Lung (tissue), 11 donors: ENCODE measurements at regions not wholly inside any gene's neighbourhood (a gene's known extent, or its start where the extent isn't known, plus 50 kb on each side); places are given as distances from the start of the nearest gene placed in this dataset.

Experiments used
- ATAC-seq: fragments of 200-7000 bp; cut with Tn5 transposase; one replicate; pipeline ENCODE4 v1.9.1; 2020; ENCODE audit warnings: moderate number of reproducible peaks; ENCODE audit not compliant: insufficient read depth, low FRiP score
- DNase-seq, 3 donors: peaks; one replicate each; pipeline ENCODE4 v3.0.0-alpha.2; 2013 to 2017
- H3K27ac ChIP-seq, 2 donors: one replicate each; pipeline ENCODE4 v1.5.1; 2013; ENCODE audit warnings: mild to moderate bottlenecking in 2 of 2, moderate library complexity in 2 of 2, control low read depth in 1 of 2, inconsistent platforms in 1 of 2, low read depth in 1 of 2, low read length in 1 of 2
- H3K27me3 ChIP-seq, 3 donors: one replicate each; pipeline ENCODE4 v1.5.1; 2013; ENCODE audit warnings: low read length in 2 of 3; ENCODE audit not compliant: control insufficient read depth in 3 of 3, insufficient read depth in 3 of 3
- H3K36me3 ChIP-seq, 4 donors: one replicate each; pipeline ENCODE4 v1.5.1; 2013; ENCODE audit warnings: low read length in 4 of 4, mild to moderate bottlenecking in 1 of 4, moderate library complexity in 1 of 4; ENCODE audit not compliant: control insufficient read depth in 4 of 4, insufficient read depth in 4 of 4
- H3K4me1 ChIP-seq, 5 donors: one replicate each; pipeline ENCODE4 v1.5.1; 2013; ENCODE audit warnings: low read length in 5 of 5, mild to moderate bottlenecking in 2 of 5, moderate library complexity in 1 of 5; ENCODE audit not compliant: control insufficient read depth in 5 of 5, insufficient read depth in 5 of 5
- H3K4me3 ChIP-seq: one replicate; pipeline ENCODE4 v1.5.1; 2013; ENCODE audit warnings: mild to moderate bottlenecking, control low read depth, moderate library complexity
- H3K9ac ChIP-seq, 2 donors: one replicate each; pipeline ENCODE4 v1.5.1; 2013; ENCODE audit warnings: low read length in 2 of 2, control low read depth in 1 of 2; ENCODE audit not compliant: insufficient read depth in 1 of 2
- H3K9me3 ChIP-seq, 4 donors: one replicate each; pipeline ENCODE4 v1.5.1; 2013; ENCODE audit warnings: low read length in 3 of 4, mild to moderate bottlenecking in 1 of 4, moderate library complexity in 1 of 4; ENCODE audit not compliant: control insufficient read depth in 4 of 4, insufficient read depth in 3 of 4
- CTCF ChIP-seq: IDR thresholded peaks from 2 replicates; pipeline ENCODE4 v1.5.1; 2012; ENCODE audit warnings: mild to moderate bottlenecking; ENCODE audit errors: control extremely low read depth, extremely low read depth
- WGBS, 2 donors: extraction: QIAGEN DNeasy Blood & Tissue Kit; methylation state at CpG; one replicate each; pipeline ENCODE4 v1.1.7; 2013; 5-methylcytosine and 5-hydroxymethylcytosine counted together
- donor health status: control.
- donor health status: control.
- donor health status: Bipolar disorder and iron deficiency.
- donor health status: healthy.
- donor health status: DM: yes; HTN: yes; CAD: no.

GRCh38 chr2:4951368-4951767 is 740.8 kb upstream of the SOX11 start:
- ATAC-seq: no peak
- H3K36me3 ChIP-seq: no peaks in the 10 kb centered on the region
- H3K4me1 ChIP-seq: no peaks in the 10 kb centered on the region
- H3K27me3 ChIP-seq: no peaks in the 10 kb centered on the region
- no peak overlapping the region for H3K4me3 ChIP-seq
- no peak for DNase-seq
- peaks cover 0 to 3% (median 1%) of the 10 kb centered on the region in 4 donors for H3K9me3 ChIP-seq
- 95 to 96% methylated on average over 4 of the region's 4 CpGs for WGBS, 2 donors
- H3K9ac ChIP-seq: no peak overlapping the region
- no peak for TF ChIP-seq CTCF
- H3K27ac ChIP-seq: no peak overlapping the region

- 84 to 93% methylated on average over 1 of the region's 1 CpG for WGBS, 2 donors
- no peak for TF ChIP-seq CTCF
- H3K4me1 ChIP-seq: peaks cover 0 to 4% (median 0%) of the 10 kb centered on the region in 5 donors
- H3K27ac ChIP-seq: no peak overlapping the region
- H3K9me3 ChIP-seq: no peaks in the 10 kb centered on the region
- no peak for ATAC-seq
- no peak overlapping the region for H3K4me3 ChIP-seq
- no peaks in the 10 kb centered on the region for H3K36me3 ChIP-seq
- no peak overlapping the region for H3K9ac ChIP-seq
- peaks cover 0 to 3% (median 0%) of the 10 kb centered on the region in 3 donors for H3K27me3 ChIP-seq
- DNase-seq: no peak
Measured at GRCh38 chr2:4959219-4959618, 733.0 kb upstream of the SOX11 start.

- WGBS, 2 donors: 65 to 79% methylated on average over 3 of the region's 3 CpGs
- no peak overlapping the region for H3K27ac ChIP-seq
Measured at GRCh38 chr2:4962419-4962818, 729.8 kb upstream of the SOX11 start.

More at GRCh38 chr2:4962419-4962818, 729.8 kb upstream of the SOX11 start:
- no peaks in the 10 kb centered on the region for H3K9me3 ChIP-seq
- ATAC-seq (no peak), DNase-seq (no peak)
- no peak overlapping the region for H3K9ac ChIP-seq
- H3K4me1 ChIP-seq: peaks cover 0 to 18% (median 0%) of the 10 kb centered on the region in 5 donors
- TF ChIP-seq CTCF: no peak
- no peaks in the 10 kb centered on the region for H3K36me3 ChIP-seq
- H3K4me3 ChIP-seq: no peak overlapping the region
- H3K27me3 ChIP-seq: peaks cover 0 to 3% (median 0%) of the 10 kb centered on the region in 3 donors
